ENCODE measurements at regions not wholly inside any gene's neighbourhood (a gene's known extent, or its start where the extent isn't known, plus 50 kb on each side); places are given as distances from the start of the nearest gene placed in this dataset.

- DNase-seq (ENCODE audit: low spot score) (no peak), ATAC-seq (ENCODE audit: low FRiP score) (no peak)
- no peak for TF ChIP-seq CTCF (IDR thresholded peaks at IDR 0.05)
Observed at GRCh38 chr14:80100681-80101080, 110.6 kb downstream of the DIO2 start.

DNA sequence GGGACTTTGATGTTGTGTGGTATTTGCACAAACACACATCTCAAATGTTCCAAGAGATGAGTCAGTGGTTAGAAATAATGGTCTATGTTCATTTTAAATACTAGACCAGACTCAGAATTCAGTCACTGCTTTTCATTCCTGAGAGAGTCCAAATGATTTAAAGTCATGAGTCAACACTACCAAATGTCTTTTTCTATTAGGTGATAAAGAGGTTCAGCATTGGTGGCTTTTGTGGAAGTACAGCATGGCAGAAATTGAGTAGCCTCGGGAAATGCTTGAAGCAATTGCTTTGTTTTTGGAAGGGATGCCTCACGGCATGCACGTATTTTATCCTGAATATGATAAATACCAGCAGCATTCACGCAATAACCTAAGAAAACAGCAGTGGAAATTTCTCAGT lies 115.7 kb downstream of the DIO2 start:
- DNase-seq (ENCODE audit: low spot score) (no peak), ATAC-seq (ENCODE audit: low FRiP score) (no peak)
- no peak for TF ChIP-seq CTCF (IDR thresholded peaks at IDR 0.05)

DNA sequence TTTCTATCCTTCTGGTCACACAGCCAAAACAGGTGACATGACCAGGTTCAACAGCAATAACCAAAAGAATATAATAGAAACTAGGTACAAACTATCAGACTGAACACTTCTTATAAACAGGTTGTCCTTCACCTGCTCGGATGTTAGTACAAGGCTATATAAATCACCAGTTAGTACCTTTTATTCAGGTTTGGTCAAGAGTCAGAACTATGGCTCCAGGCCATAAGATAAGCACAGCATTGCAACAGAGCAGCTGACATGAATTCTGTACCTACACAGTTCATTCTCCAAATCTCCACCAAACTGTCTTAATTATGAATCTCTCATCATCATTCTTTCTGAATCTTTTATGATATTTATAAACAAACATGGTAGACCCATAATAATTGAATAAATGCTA lies 123.9 kb downstream of the DIO2 start:
- DNase-seq (ENCODE audit: low spot score) = no peak
- ATAC-seq (ENCODE audit: low FRiP score) = no peak
- TF ChIP-seq CTCF (IDR thresholded peaks at IDR 0.05) = no peak

- DNase-seq (ENCODE audit: low spot score) = no peak
- no peak for TF ChIP-seq CTCF (IDR thresholded peaks at IDR 0.05)
- ATAC-seq (ENCODE audit: low FRiP score) = no peak
Observed at GRCh38 chr14:80084196-80084595, 127.1 kb downstream of the DIO2 start.

DNA sequence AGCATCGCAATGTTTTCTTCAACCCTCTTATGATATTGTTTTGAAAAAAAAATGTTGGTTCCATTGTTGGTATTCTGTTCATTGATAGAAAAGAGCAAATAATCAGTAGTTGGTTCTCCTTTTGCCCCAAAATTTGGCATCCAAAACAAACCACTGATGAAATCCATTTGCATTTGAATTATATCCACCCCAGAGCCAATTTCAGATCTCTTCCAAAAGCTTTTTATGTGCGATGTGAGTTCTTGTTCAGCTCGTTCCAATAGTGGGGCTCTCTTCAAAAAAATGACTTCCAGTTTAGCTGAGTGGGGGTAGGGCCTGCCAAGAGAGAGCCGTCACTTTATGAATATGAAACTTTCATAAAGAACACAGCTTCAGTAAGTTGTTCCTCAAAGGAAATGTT lies 130.7 kb downstream of the DIO2 start:
- no peak for ATAC-seq (ENCODE audit: low FRiP score)
- DNase-seq (ENCODE audit: low spot score) = no peak
- no peak for TF ChIP-seq CTCF (IDR thresholded peaks at IDR 0.05)

- ATAC-seq (ENCODE audit: low FRiP score) (no peak), DNase-seq (ENCODE audit: low spot score) (no peak)
- TF ChIP-seq CTCF (IDR thresholded peaks at IDR 0.05) = no peak
Observed at GRCh38 chr14:80078501-80078900, 132.8 kb downstream of the DIO2 start.

GRCh38 chr14:80077262-80077661 lies 134.0 kb downstream of the DIO2 start:
- no peak for ATAC-seq (ENCODE audit: low FRiP score)
- no peak for TF ChIP-seq CTCF (IDR thresholded peaks at IDR 0.05)
- no peak for DNase-seq (ENCODE audit: low spot score)
